IMR-90 (cell line): ENCODE measurements at regions not wholly inside any gene's neighbourhood (a gene's known extent, or its start where the extent isn't known, plus 50 kb on each side); places are given as distances from the start of the nearest gene placed in this dataset.
A peak's percentile ranks its signal among the peaks of the same experiment; 100 is the strongest.

ENCODE experiments used
- ATAC-seq: fragments of 200-7000 bp; cut with Tn5 transposase; 2 replicates; pipeline ENCODE4 v1.9.1; 2020; ENCODE audit warnings: low read depth, mild to moderate bottlenecking, moderate library complexity
- BruUV-seq: library from RNA; stranded (reverse); fragments of 400-500 nt; replicated peaks from 2 replicates; lab custom pipeline; 2021; lab: Mats Ljungman, UMichigan
- CTCF ChIA-PET: fragments of 300-600 bp; formaldehyde crosslinking; extraction: SDS; loops from one replicate; lab custom pipeline; 2021; ENCODE audit warnings: antibody characterized with exemption; lab: Yijun Ruan, JAX
- POLR2A ChIA-PET: fragments of 300-600 bp; sonication (Branson Sonifier 250); formaldehyde crosslinking; loops from one replicate; lab custom pipeline; 2022; ENCODE audit warnings: antibody characterized with exemption; ENCODE audit not compliant: unreplicated experiment; lab: Charles Lee
- DNase-seq: peaks from one replicate; pipeline ENCODE4 v3.0.0; 2013
- H2AFZ ChIP-seq: replicated peaks from 2 replicates; pipeline ENCODE3; 2013; ENCODE audit warnings: low read length, mild to moderate bottlenecking; ENCODE audit not compliant: poor library complexity
- H2AK5ac ChIP-seq: 2 replicates; pipeline ENCODE4 v1.6.1; 2013; ENCODE audit warnings: low read depth, low read length, inconsistent platforms
- H2AK9ac ChIP-seq: replicated peaks from 2 replicates; pipeline ENCODE3; 2013; ENCODE audit warnings: mild to moderate bottlenecking, low read depth, low read length, moderate library complexity; ENCODE audit not compliant: poor library complexity
- H2BK120ac ChIP-seq: 2 replicates; pipeline ENCODE4 v1.6.1; 2013; ENCODE audit warnings: low read depth, low read length, inconsistent platforms
- H2BK15ac ChIP-seq: 3 replicates; pipeline ENCODE4 v1.6.1; 2013; ENCODE audit warnings: low read depth, low read length, inconsistent platforms
- H2BK20ac ChIP-seq: 2 replicates; pipeline ENCODE4 v1.6.1; 2013; ENCODE audit warnings: low read depth, mild to moderate bottlenecking, inconsistent platforms, low read length, moderate library complexity
- H2BK5ac ChIP-seq: 2 replicates; pipeline ENCODE4 v1.6.1; 2013; ENCODE audit warnings: mild to moderate bottlenecking, low read depth, low read length, inconsistent platforms; ENCODE audit not compliant: poor library complexity, severe bottlenecking
- H3K14ac ChIP-seq: replicated peaks from 2 replicates; pipeline ENCODE4 v1.6.1; 2013; ENCODE audit warnings: low read depth, low read length, inconsistent platforms
- H3K18ac ChIP-seq: 2 replicates; pipeline ENCODE4 v1.6.1; 2013; ENCODE audit warnings: low read depth, low read length, control low read depth
- H3K23ac ChIP-seq: 2 replicates; pipeline ENCODE4 v1.6.1; 2013; ENCODE audit warnings: low read depth, low read length, inconsistent platforms
- H3K27ac ChIP-seq: 2 replicates; pipeline ENCODE4 v1.5.1; 2013; ENCODE audit warnings: mild to moderate bottlenecking, control low read depth, low read length; ENCODE audit not compliant: insufficient read depth
- H3K27me3 ChIP-seq: 2 replicates; pipeline ENCODE4 v1.6.1; 2013; ENCODE audit warnings: low read length; ENCODE audit not compliant: control insufficient read depth, insufficient read depth
- H3K36me3 ChIP-seq: 2 replicates; pipeline ENCODE4 v1.6.1; 2013; ENCODE audit warnings: low read length, mixed read lengths; ENCODE audit not compliant: control insufficient read depth, insufficient read depth
- H3K4ac ChIP-seq: 2 replicates; pipeline ENCODE4 v1.6.1; 2013; ENCODE audit warnings: low read depth, low read length, inconsistent platforms
- H3K4me1 ChIP-seq: 2 replicates; pipeline ENCODE4 v1.6.1; 2013; ENCODE audit warnings: low read length, mixed read lengths; ENCODE audit not compliant: control insufficient read depth, insufficient read depth
- H3K4me2 ChIP-seq: 2 replicates; pipeline ENCODE4 v1.6.1; 2013; ENCODE audit warnings: low read depth, mild to moderate bottlenecking, control low read depth, low read length, moderate library complexity
- H3K4me3 ChIP-seq: 2 replicates; pipeline ENCODE4 v1.5.1; 2013; ENCODE audit warnings: low read depth, mild to moderate bottlenecking, control low read depth, low read length, moderate library complexity; ENCODE audit not compliant: insufficient read depth
- H3K56ac ChIP-seq: 2 replicates; pipeline ENCODE4 v1.6.1; 2013; ENCODE audit warnings: low read length, inconsistent platforms; ENCODE audit not compliant: insufficient read depth; ENCODE audit errors: extremely low read depth
- H3K79me1 ChIP-seq, 2 experiments: 2 replicates each; pipeline ENCODE4 v1.6.1; 2013; ENCODE audit warnings: low read length in 2 of 2, inconsistent platforms in 1 of 2, low read depth in 1 of 2
- H3K9ac ChIP-seq: 2 replicates; pipeline ENCODE4 v1.6.1; 2013; ENCODE audit warnings: low read depth, low read length, control low read depth
- H3K9me1 ChIP-seq: 2 replicates; pipeline ENCODE4 v1.6.1; 2013; ENCODE audit warnings: low read length, inconsistent platforms; ENCODE audit not compliant: insufficient read depth
- H3K9me3 ChIP-seq: 2 replicates; pipeline ENCODE4 v1.6.1; 2013; ENCODE audit warnings: low read length; ENCODE audit not compliant: control insufficient read depth, insufficient read depth
- H4K20me1 ChIP-seq: 2 replicates; pipeline ENCODE4 v1.6.1; 2013; ENCODE audit warnings: low read length, inconsistent platforms; ENCODE audit not compliant: insufficient read depth
- H4K5ac ChIP-seq: 2 replicates; pipeline ENCODE4 v1.6.1; 2013; ENCODE audit warnings: mild to moderate bottlenecking, low read depth, low read length, control low read depth
- H4K8ac ChIP-seq, 2 experiments: 2 replicates each; pipeline ENCODE4 v1.6.1; 2013; ENCODE audit warnings: low read depth in 2 of 2, low read length in 2 of 2, control low read depth in 1 of 2, inconsistent platforms in 1 of 2
- H4K91ac ChIP-seq: 2 replicates; pipeline ENCODE4 v1.6.1; 2013; ENCODE audit warnings: low read depth, low read length, inconsistent platforms; ENCODE audit not compliant: insufficient read depth
- BHLHE40 ChIP-seq: fragments of 150-350 bp; IDR thresholded peaks from 2 replicates; pipeline ENCODE4 v1.6.1; 2016; ENCODE audit warnings: mild to moderate bottlenecking, low read depth, low read length
- CEBPB ChIP-seq: IDR thresholded peaks from 2 replicates; pipeline ENCODE4 v1.6.1; 2012; ENCODE audit warnings: low read depth, low read length, improper control_type of control experiment
- CHD1 ChIP-seq: IDR thresholded peaks from 2 replicates; pipeline ENCODE4 v1.6.1; 2012; ENCODE audit warnings: low read depth, low read length, improper control_type of control experiment
- CTCF ChIP-seq: conservative IDR thresholded peaks from 2 replicates; pipeline ENCODE4 v1.5.1; 2012; ENCODE audit warnings: mild to moderate bottlenecking, low read depth, low read length, improper control_type of control experiment
- FOS ChIP-seq: fragments of 150-350 bp; IDR thresholded peaks from 2 replicates; pipeline ENCODE4 v1.6.1; 2016; ENCODE audit warnings: low read depth, low read length
- MAFK ChIP-seq: IDR thresholded peaks from 2 replicates; pipeline ENCODE4 v1.6.1; 2012; ENCODE audit warnings: low read depth, low read length, improper control_type of control experiment
- MAZ ChIP-seq: IDR thresholded peaks from 2 replicates; pipeline ENCODE4 v1.6.1; 2012; ENCODE audit warnings: low read depth, mild to moderate bottlenecking, low read length, improper control_type of control experiment, moderate library complexity, borderline replicate concordance
- MXI1 ChIP-seq: IDR thresholded peaks from 2 replicates; pipeline ENCODE4 v1.6.1; 2012; ENCODE audit warnings: low read depth, mild to moderate bottlenecking, low read length, moderate library complexity, borderline replicate concordance
- NFE2L2 ChIP-seq: fragments of 150-350 bp; IDR thresholded peaks from 2 replicates; pipeline ENCODE4 v1.6.1; 2016; ENCODE audit warnings: low read depth, mild to moderate bottlenecking, low read length
- POLR2A ChIP-seq: IDR thresholded peaks from 2 replicates; pipeline ENCODE4 v1.6.1; 2012; ENCODE audit warnings: mild to moderate bottlenecking, low read depth, low read length
- RAD21 ChIP-seq: IDR thresholded peaks from 2 replicates; pipeline ENCODE4 v1.6.1; 2012; ENCODE audit warnings: low read length, improper control_type of control experiment
- RCOR1 ChIP-seq: IDR thresholded peaks from 2 replicates; pipeline ENCODE4 v1.6.1; 2012; ENCODE audit warnings: mild to moderate bottlenecking, low read length, improper control_type of control experiment; ENCODE audit not compliant: insufficient replicate concordance
- RFX5 ChIP-seq: IDR thresholded peaks from 2 replicates; pipeline ENCODE4 v1.8.0; 2012; ENCODE audit warnings: low read depth, mild to moderate bottlenecking, low read length, moderate library complexity
- SMC3 ChIP-seq: fragments of 150-350 bp; IDR thresholded peaks from 2 replicates; pipeline ENCODE4 v1.6.1; 2016; ENCODE audit warnings: low read depth, mild to moderate bottlenecking, antibody characterized with exemption, low read length, moderate library complexity
- USF2 ChIP-seq: fragments of 150-350 bp; IDR thresholded peaks from 2 replicates; pipeline ENCODE4 v1.6.1; 2017; ENCODE audit warnings: mild to moderate bottlenecking, antibody characterized with exemption, low read length, low read depth
- WGBS, 2 experiments: methylation state at CpG; one replicate each; pipeline versions ENCODE4 v1.1.5 to v1.1.7; 2013; ENCODE audit warnings: missing lambda C conversion rate in 2 of 2; ENCODE audit not compliant: insufficient read length in 1 of 2; ENCODE audit errors: extremely low coverage in 2 of 2; 5-methylcytosine and 5-hydroxymethylcytosine counted together
- dilution Hi-C: fragments of 300-500 bp; cut with HindIII; formaldehyde crosslinking; loops from one replicate; pipeline ENCODE4 v1.14.3; 2018; ENCODE audit warnings: low sequenced_read_pairs; ENCODE audit not compliant: unreplicated experiment
- in situ Hi-C: fragments of 300-500 bp; cut with MboI; formaldehyde crosslinking; loops from 3 replicates; pipeline ENCODE4 v1.14.3; 2019; ENCODE audit warnings: low sequenced_read_pairs, inconsistent platforms, mixed read lengths
- intact Hi-C: fragments of 100-400 bp; cut with micrococcal nuclease; formaldehyde crosslinking; loops from 2 replicates; pipeline ENCODE4 v1.10.0; 2022
- TF ChIP-seq, protein P1 (sequence below): fragments of 150-350 bp; IDR thresholded peaks from 2 replicates; pipeline ENCODE4 v1.6.1; 2016; ENCODE audit warnings: low read depth, mild to moderate bottlenecking, low read length, moderate library complexity, borderline replicate concordance

GRCh38 chr1:59156051-59156450 is 140.8 kb upstream of the FGGY start:
- Histone ChIP-seq H3K4me1 (peaks cover 17% of the 10 kb centered on the region), H3K79me1 (no peaks in the 10 kb centered on the region), H2BK120ac (peak overlapping the region; percentile 69), H3K9me3 (no peaks in the 10 kb centered on the region), H3K36me3 (no peaks in the 10 kb centered on the region), H3K4me2 (no peak overlapping the region), H3K27ac (no peak overlapping the region), H2BK5ac (no peak overlapping the region), H4K8ac (peak overlapping the region in 1 of 2 experiments; percentile 65; a peak in 2 of 4 replicates), H3K9me1 (peaks cover 11% of the 10 kb centered on the region), H3K9ac (no peak overlapping the region), H2BK15ac (no peak overlapping the region), H3K23ac (no peak overlapping the region), H2AK5ac (peak overlapping the region; percentile 37; the same call in 1 of the 2 replicates), H4K91ac (0 out of 2 replicates have a peak overlapping the region, but pooled peaks have one; percentile 34), H4K5ac (peak overlapping the region; percentile 15; the same call in 1 of the 2 replicates), H3K4ac (peak overlapping the region; percentile 34; the same call in 1 of the 2 replicates), H3K27me3 (no peaks in the 10 kb centered on the region), H2BK20ac (peak overlapping the region; percentile 40; the same call in 1 of the 2 replicates), H2AFZ (peak overlapping the region; percentile 67), H3K18ac (no peak overlapping the region), H4K20me1 (no peaks in the 10 kb centered on the region), H3K14ac (0 out of 2 replicates have a peak overlapping the region, but pooled peaks have one; percentile 14), H3K4me3 (no peak overlapping the region), H3K56ac (no peak overlapping the region), H2AK9ac (no peak overlapping the region)
- ChIA-PET CTCF (no interaction called here), POLR2A (no interaction called here)
- dilution Hi-C loops: no loop called here
- no peak for ATAC-seq
- intact Hi-C loops: no loop called here
- no peak for DNase-seq
- no peak for TF ChIP-seq USF2
- no peak for TF ChIP-seq RCOR1
- no peak for TF ChIP-seq BHLHE40
- TF ChIP-seq CEBPB: no peak
- TF ChIP-seq, protein P1, sequence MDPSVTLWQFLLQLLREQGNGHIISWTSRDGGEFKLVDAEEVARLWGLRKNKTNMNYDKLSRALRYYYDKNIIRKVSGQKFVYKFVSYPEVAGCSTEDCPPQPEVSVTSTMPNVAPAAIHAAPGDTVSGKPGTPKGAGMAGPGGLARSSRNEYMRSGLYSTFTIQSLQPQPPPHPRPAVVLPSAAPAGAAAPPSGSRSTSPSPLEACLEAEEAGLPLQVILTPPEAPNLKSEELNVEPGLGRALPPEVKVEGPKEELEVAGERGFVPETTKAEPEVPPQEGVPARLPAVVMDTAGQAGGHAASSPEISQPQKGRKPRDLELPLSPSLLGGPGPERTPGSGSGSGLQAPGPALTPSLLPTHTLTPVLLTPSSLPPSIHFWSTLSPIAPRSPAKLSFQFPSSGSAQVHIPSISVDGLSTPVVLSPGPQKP: no peak
- TF ChIP-seq RFX5: no peak
- no peak for TF ChIP-seq CTCF
- TF ChIP-seq MAFK: no peak
- no peak for TF ChIP-seq SMC3
- TF ChIP-seq FOS: no peak
- TF ChIP-seq POLR2A: no peak
- no peak for TF ChIP-seq CHD1
- TF ChIP-seq RAD21: no peak
- TF ChIP-seq NFE2L2: no peak
- no peak for TF ChIP-seq MXI1
- TF ChIP-seq MAZ: no peak
- BruUV-seq: no TSS peak
- in situ Hi-C loops: no loop called here
- no CpG with 5 or more reads among the region's 3 CpGs for WGBS, 2 experiments
